GM06990 (cell line): ENCODE measurements at regions not wholly inside any gene's neighbourhood (a gene's known extent, or its start where the extent isn't known, plus 50 kb on each side); places are given as distances from the start of the nearest gene placed in this dataset.
A peak's percentile ranks its signal among the peaks of the same experiment; 100 is the strongest.

Experiments used
- DNase-seq: peaks from one replicate; pipeline ENCODE4 v3.0.0-alpha.2; 2011; ENCODE audit not compliant: insufficient read length; ENCODE audit errors: extremely low read depth
- H3K27me3 ChIP-seq: replicated peaks from 2 replicates; pipeline ENCODE4 v1.6.0; 2011; ENCODE audit warnings: low read length; ENCODE audit not compliant: control insufficient read depth, insufficient read depth
- H3K36me3 ChIP-seq: 2 replicates; pipeline ENCODE4 v1.5.1; 2011; ENCODE audit warnings: low read length; ENCODE audit not compliant: control insufficient read depth, insufficient read depth
- H3K4me3 ChIP-seq: replicated peaks from 2 replicates; pipeline ENCODE4 v1.5.1; 2011; ENCODE audit warnings: low read depth, mild to moderate bottlenecking, control low read depth, low read length
- CTCF ChIP-seq: IDR thresholded peaks from 2 replicates; pipeline ENCODE4 v1.5.1; 2011; ENCODE audit warnings: low read length, control low read depth, mild to moderate bottlenecking, inconsistent platforms; ENCODE audit not compliant: insufficient read depth, poor library complexity, severe bottlenecking

- Histone ChIP-seq H3K4me3 (no peak overlapping the region), H3K27me3 (no peaks in the 10 kb centered on the region; the same call in 1 of the 2 replicates), H3K36me3 (no peaks in the 10 kb centered on the region)
- TF ChIP-seq CTCF = no peak
- DNase-seq = no peak
Observed at GRCh38 chrX:39650768-39651347, 446.9 kb downstream of the BCOR start.

GRCh38 chrX:39652336-39652735 is 445.4 kb downstream of the BCOR start:
- H3K36me3 ChIP-seq = no peaks in the 10 kb centered on the region
- DNase-seq = no peak
- H3K27me3 ChIP-seq = no peaks in the 10 kb centered on the region; the same call in 1 of the 2 replicates
- no peak overlapping the region for H3K4me3 ChIP-seq
- peak; percentile 54 for TF ChIP-seq CTCF

- H3K4me3 ChIP-seq = no peak overlapping the region
- no peaks in the 10 kb centered on the region; the same call in 1 of the 2 replicates for H3K27me3 ChIP-seq
- TF ChIP-seq CTCF = no peak
- H3K36me3 ChIP-seq = no peaks in the 10 kb centered on the region
- DNase-seq = no peak
Observed at GRCh38 chrX:39653691-39654090, 444.1 kb downstream of the BCOR start.

GRCh38 chrX:39654183-39654925 is 443.4 kb downstream of the BCOR start:
- Histone ChIP-seq H3K36me3 (no peaks in the 10 kb centered on the region), H3K4me3 (no peak overlapping the region), H3K27me3 (no peaks in the 10 kb centered on the region; the same call in 1 of the 2 replicates)
- no peak for TF ChIP-seq CTCF
- no peak for DNase-seq

- Histone ChIP-seq H3K27me3 (no peaks in the 10 kb centered on the region; the same call in 1 of the 2 replicates), H3K36me3 (no peaks in the 10 kb centered on the region), H3K4me3 (no peak overlapping the region)
- DNase-seq = no peak
- no peak for TF ChIP-seq CTCF
Observed at GRCh38 chrX:39654952-39655351, 442.8 kb downstream of the BCOR start.
